ENCODE measurements at regions not wholly inside any gene's neighbourhood (a gene's known extent, or its start where the extent isn't known, plus 50 kb on each side); places are given as distances from the start of the nearest gene placed in this dataset.
"Not testable (repeated sequence)": the region's sequence is repeated elsewhere in the genome, so short reads cannot be mapped to it uniquely, and the experiment has no call there.

DNA sequence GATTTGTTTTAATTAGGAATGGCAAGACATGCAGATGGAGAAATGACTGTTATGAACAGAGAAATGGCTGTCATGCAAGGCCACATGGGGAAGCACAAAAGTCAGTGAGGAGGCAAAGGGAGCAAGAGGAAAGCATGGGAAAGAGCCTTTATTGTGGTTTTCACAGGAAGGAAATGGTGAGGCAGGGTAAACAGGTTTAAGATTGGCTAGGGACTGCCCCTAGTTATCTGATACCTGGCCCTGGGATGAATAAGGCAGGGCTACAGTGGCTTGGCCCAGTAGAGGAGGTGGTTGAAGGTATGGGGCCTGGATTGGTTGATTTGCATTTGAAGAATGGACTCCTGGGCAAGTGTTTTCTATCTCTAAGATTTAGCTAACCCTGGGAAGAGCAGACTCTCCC lies 168.7 kb upstream of the CNOT2 start:
- no peak for DNase-seq

DNA sequence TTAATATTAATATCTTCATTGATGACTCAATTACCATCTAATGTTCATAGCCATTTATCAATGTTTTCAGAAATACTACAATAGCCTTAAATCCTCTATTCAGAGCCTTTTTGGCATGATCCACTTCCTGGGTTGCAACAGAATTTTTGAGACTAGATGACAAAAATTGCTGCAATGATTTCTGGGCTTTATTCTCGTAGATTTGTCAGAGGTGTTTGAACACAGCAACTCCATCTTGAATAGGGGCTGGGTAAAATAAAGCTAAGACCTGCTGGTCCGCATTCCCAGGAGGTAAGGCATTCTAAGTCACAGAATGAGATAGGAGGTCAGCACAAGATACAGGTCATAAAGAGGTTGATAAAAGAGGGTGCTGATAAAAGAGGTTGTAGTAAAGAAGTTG lies 165.8 kb upstream of the CNOT2 start:
- no peak for DNase-seq

DNA sequence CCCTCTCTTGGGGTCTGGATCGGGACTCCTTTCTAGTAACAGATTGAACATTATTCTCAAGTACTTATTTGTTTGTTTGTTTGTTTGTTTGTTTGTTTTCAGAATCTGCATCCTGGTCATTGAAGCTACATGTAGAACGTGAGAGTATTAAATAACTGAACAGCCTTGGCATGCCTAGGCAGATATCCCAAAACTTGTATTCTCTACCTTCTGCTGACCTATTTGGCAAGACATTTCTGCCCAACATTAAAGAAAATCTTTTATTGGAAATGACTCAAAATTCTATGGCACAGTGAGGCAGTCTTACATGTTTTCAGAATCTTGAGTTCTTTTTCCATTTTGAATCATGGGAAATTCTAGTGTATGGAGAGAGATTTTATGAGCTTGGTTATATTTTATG lies 165.1 kb upstream of the CNOT2 start:
- DNase-seq = no peak

DNA sequence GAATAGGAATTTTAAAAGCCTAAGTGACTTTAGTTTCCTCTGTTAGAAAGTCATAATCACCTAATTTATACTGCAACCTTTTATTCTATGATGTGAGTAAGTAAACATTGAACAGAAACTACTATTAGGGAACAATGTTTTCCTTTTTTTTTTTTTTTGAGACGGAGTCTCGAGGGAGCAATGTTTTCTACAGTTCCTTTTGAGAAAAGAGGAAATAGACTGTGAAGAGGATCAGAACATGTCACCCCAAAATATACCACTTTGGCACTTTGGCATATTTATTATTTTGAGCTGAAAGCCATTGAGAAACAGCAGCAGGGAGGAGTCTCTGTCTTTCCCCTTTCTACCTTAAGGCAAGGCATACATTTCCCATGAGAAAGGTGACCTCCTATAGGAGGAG lies 162.7 kb upstream of the CNOT2 start:
- no peak for DNase-seq

DNA sequence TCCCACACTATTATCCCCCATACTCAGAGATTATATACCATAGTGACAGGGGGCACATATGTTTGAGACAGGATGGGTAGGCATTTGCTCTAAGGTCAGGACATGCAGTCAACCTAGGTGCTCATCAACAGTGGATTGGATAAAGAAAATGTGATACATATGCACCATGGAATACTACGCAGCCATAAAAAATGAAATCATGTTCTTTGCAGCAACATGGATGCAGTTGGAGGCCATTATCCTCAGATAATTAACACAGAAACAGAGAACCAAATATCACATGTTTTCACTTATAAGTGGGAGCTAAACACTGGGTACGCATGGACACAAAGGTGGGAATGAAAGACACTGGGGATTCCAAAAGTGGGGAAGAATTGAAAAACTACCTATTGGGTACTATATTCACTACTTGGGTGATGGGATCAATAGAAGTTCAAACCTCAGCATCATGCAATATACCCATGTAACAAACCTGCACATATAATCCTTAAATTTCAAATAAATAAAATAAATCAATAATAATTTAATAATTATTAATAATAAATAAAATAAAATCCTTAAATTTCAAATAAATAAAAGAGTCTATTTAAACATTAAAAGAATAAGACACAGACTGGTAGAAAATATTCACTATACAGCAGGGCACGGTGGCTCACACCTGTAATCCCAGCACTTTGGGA lies 160.1 kb upstream of the CNOT2 start:
- DNase-seq = no peak

DNA sequence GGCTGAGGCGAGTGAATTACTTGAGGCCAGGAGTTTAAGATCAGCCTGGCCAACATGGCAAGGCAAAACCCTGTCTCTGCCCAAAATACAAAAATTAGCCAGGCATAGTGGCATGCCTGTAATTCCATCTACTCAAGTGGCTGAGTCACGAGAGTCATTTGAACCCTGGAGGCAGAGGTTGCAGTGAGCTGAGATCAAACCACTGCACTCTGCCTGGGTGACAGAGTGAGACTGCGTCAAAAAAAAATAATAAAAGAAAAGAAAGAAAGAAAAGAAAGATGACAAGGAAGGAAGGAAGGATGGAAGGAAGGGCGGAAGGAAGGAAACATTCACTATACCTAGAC lies 159.6 kb upstream of the CNOT2 start:
- DNase-seq = no peak

DNA sequence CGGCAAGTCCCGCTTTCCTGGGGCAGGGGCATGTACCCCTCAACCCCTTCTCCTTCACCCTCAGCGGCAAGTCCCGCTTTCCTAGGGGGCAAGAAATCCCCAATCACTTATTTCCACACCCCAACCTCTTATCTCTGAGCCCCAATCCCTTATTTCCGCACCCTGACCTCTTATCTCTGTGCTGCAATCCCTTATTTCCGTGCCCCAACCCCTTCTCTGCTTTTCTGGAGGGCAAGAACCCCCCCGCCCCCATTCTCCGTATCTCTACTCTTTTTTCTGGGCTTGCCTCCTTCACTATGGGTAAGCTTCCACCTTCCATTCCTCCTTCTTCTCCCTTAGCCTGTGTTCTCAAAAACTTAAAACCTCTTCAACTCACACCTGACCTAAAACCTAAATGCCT lies 156.9 kb upstream of the CNOT2 start:
- not testable (repeated sequence) for DNase-seq

DNA sequence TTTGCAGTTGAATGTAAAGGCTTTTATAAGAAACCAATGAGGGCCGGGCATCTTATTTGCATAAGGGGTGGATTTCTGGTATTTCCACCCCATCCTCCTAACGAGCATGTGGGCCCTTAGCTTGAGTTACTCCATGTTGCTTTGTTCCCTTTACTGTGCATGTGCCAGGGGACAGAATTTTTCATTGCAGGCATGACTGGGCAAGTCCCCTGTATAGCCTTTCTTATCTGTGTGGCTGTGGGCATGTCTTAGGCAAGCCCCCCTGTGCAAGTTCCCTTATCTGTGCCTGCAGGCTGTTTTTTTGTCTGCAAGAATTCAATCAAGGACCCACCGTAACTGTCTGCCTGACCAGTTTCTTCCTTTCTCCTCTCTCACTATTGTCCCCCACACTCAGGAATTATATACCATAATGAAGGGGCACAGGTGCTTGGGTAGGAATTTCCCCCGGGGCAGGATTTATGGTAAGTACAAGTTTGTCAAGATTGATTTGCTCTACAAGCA lies 152.2 kb upstream of the CNOT2 start:
- DNase-seq = no peak

DNA sequence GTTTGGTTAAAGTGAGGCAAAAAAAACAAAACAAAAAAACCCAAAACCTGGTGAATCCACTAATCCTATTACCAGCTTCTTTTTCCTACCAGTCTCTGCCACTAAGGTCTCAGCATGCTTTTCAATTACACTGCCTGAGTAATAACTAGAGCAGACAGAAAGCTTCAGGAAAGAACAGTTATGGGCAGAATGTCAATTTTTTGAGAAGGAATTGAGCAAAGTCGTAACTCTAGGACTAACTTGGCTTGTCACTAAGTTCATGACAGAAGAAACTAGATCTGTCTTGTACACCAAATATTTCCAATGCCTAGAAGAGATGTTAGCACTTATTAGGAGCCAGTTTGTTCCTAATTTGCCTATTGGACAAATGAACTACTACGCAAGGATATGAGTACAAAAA lies 148.8 kb upstream of the CNOT2 start:
- DNase-seq = no peak

DNA sequence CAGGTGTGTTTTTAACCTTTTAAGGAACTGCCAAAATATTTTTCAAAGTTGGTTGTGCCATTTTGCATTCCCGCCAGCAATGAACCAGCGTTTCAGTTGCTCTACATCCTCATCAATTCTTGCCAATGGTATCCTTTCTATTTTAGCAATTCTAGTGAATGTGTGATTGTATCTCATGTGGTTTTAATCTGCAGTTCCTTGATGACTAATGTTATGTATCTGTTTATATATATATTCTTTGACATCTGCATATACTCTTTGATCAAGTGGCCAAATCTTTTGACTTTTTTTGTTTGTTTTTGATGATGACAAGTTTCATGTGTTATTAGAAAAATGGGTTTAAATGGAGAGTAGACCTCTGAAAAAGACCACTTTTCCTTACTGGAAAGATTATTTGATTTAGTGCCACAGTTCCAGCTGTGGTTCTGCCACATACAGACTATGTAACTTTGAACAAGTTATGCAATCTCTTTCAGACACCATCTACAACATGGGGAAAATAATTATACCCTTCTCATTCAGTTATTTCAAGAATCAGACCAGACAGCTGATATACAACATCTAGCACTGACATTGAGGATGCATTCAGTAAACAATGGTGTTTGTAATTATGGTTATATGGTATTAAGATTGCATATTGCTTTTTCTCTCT lies 146.3 kb upstream of the CNOT2 start:
- no peak for DNase-seq

DNA sequence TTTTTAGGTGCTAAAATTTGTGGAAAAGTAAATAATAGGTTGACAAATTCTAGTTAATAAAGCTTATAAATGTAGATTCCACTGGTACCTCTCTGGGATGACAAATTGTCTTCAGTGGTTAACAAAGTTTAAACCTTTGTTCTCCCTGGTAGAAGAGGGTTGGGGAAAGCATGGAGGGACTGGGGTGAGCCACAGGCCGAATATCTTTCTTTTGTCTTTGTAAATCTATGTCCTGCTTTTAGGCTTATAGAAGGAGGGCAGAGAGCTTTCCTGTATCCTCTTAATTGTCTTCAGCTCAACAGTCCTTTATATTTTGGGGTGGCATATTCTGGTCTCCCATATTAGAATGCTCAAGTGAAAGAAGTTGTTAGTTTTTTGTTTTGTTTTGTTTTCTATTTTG lies 142.2 kb upstream of the CNOT2 start:
- no peak for DNase-seq

DNA sequence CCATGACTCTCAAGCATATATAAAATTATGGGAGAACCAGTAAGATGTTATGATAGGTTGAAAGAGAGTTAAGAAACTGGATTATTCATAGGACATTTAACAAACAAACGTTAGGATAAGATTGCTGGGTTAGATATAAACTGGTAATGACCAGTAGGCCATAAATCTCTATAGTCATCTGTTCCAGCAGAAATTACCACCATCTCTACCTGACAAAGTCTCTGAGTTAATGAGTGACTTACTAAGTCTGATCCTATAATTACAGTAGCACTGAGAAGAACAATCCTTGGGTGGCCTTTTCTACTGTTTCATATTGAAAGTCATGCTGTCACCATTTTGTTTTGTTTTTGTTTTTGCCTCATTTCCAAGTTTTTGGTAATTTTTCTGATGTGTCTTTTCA lies 136.9 kb upstream of the CNOT2 start:
- no peak for DNase-seq

DNA sequence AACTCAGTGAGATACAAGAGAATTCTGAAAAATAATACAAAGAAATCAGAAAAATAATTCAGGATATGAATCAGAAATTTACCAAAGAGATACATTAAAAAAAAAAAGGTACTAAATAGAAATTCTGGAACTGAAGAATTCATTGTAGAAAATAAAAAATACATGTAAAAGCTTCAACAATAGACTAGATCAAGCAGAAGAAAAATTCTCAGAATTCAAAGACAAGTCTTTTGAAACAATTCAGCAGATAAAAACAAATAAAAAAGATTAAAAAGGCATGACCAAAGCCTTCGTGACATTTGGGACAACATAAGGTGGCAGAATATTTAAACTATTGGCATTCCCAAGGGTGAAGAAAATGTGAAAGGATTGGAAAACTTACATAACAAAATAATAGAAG lies 133.1 kb upstream of the CNOT2 start:
- DNase-seq = no peak

DNA sequence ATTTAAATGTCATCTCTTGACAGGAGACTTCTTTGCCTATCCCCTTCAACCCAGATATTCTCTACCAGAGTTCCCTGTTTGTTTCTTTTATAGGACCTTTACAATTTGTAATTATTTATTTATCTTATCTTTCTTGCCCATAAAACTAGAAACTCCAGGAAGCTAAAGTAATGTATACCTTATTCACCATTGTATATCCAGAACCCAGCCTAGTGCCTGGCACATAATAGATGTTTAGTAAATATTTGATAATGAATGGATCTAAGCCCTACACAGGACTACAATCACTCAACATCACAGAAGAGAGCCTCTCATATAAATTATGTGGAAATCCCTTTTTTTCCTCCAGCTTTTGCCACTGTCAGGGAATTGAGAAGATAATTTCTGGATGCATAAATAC lies 125.6 kb upstream of the CNOT2 start:
- no peak for DNase-seq

DNA sequence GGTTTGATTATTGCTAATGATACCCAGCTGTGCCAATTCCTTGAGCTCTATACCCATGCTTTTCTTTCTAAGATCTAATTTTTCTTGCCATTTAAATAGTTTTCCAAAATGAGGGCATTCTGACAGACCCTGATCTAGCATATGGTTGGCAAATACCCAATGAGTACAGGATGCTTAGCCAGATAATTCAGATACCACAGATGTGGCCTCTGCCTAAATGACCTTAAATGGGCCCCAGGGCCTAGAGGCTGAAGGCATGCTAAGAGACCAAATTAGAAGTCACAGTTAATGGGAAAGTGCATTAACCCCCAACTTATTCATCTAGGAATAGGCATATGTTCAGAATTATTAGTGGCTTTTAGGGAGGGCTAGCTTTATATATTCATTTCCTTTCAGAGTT lies 122.3 kb upstream of the CNOT2 start:
- DNase-seq = no peak

DNA sequence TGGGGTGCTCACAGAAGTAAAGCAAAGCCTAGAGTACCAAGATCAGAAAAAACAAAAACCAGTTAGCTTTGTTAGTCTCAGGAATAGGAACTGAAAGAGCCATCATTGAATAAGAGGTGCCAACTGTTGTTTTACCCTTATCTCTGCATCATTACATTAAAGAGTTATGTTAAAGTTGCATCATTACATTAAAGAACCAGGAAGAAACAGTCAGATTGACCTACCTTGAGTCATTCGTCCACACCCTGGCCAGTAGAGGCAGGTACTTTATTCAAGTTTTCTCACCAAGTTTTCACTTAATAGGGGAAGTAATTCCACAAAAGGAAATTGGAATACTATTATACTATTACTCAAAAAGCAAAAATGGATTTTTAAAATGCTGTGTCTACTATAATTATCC lies 121.7 kb upstream of the CNOT2 start:
- DNase-seq = no peak

DNA sequence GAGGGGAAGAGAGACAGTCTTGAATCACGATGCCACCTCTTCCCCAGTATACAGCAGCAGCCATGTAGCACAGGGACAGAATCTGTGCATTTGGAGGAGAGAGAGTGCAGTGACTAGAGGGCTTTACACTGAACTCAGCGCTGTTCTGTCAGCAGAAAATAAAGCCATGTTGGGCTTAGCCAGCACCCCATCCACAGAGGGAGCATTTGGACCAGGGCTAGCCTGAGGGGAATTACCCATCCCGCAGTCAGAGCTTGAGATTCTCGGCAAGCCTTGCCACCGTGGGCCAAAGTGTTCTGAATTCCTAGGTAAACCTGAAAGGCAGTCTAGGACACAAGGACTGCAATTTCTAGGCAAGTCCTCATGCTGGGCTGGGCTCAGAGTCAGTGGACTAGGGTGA lies 120.4 kb upstream of the CNOT2 start:
- DNase-seq = no peak

DNA sequence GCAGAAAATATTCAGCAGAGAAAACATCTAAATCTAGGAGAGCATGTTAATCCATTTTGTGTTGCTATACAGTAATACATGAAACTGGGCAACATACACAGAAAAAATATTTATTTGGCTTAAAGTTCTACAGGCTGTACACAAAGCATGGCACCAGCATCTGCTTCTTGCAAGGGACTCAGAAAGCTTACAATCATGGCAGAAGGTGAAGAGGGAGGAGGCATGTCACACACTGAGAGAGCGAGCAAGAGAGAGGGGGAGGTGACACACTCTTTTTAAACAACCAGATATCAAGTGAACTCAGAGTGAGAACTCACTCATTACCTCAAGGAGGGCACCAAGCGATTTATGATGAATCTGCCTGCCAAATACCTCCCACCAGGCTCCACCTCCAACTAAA lies 94.2 kb upstream of the CNOT2 start:
- DNase-seq = no peak

DNA sequence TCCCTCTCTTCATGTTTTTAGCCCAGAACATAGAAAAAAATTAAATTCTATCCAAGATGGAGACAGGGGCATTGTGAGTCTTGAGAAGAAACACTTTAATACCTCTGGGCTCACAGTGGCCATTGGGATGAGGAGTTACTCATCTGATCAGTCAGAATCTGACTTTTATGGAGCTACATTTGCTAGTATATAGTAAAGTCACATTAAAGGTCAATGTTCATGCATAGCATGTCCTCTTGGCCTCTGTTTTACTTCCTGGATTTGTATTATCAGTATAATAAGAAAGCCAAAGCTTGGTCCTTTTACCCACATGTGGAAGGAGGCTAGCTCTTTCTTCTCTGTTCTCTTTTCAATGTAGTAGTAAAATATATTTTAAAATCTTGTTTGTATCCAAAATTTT lies 93.6 kb upstream of the CNOT2 start:
- no peak for DNase-seq

DNA sequence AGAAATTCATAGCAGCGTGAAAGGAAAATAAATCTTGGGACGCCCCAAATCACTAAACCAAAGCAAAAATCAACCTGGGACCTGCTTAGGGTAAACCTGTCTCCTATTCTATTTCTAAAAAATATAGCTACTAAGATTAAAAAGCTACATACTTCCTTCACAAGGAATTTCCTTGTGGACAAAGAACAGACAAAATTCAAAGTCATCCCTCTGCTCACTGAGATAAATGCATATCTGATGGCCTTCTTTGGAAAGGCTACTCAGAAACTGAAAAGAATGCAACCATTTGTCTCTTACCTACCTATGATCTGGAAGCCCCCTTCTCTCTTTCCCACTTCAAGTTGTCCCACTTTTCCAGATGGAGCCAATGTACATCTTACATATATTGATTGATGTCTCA lies 93.0 kb upstream of the CNOT2 start:
- DNase-seq = no peak

DNA sequence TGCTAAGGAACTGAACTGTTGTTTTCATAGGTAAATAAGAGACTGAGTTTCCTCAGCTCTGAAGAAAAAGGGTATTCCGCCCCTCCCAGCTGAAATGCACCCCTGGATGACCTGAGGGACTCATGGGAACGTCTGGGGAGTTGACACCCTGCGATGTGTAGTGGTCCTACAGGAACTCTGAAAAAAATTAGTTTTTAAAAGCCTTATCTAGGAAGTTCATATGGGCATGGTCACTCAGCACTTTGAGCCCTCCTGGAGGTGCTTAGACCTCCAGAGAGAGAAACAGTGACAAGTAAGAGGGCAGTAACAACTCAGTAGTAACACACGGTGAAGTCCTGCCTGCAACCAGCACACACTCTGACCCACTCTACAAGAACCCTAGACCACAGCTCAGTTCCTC lies 91.2 kb upstream of the CNOT2 start:
- DNase-seq = no peak

DNA sequence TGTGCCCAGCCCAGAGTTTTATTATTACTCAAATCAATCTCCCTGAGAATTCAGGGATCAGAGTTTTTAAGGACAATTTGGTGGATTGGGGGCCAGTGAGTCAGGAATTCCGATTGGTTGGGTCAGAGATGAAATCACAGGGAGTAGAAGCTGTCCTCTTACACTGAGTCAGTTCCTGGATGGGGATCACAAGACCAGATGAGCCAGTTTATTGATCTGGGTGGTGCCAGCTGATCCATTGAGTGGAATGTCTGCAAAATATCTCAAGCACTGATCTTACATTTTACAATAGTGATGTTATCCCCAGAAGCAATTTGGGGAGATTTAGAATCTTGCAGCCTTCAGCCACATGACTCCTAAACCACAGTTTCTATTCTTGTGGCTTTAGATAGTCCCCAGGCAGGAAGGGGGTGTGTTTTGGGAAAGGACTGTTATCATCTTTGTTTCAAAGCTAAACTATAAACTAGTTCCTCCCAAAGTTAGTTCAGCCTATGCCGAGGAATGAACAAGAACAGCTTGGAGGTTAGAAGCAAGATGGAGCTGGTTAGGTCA lies 89.1 kb upstream of the CNOT2 start:
- DNase-seq = no peak

DNA sequence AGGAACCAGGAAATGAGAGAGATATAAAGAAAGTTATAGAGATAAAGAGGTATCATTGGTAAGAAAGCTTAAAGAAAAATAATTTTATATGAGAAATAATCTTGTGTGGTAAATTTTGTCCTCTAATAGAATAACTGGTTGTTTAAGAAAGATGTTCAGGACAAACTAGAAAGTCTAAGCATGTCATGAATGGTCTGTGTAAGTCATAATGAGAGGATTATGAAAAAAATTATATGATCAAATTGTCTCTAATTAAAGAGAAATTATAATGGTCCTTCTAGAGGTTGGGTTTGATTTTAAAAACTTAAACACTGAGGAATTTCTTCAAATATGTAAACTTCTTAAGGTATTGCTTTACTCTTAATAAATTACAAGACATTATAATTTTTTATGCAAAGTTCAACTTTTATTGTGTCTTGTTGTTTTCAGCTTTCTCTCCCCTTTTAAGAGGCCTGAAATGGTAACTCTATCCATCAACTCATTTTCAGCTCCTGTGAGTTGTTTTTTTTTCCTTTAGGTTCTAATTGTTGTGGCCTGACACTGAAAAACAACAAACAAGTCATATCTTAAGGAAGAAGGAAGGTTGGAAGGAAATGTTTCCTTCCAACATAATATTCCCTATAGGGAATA lies 88.2 kb upstream of the CNOT2 start:
- no peak for DNase-seq

DNA sequence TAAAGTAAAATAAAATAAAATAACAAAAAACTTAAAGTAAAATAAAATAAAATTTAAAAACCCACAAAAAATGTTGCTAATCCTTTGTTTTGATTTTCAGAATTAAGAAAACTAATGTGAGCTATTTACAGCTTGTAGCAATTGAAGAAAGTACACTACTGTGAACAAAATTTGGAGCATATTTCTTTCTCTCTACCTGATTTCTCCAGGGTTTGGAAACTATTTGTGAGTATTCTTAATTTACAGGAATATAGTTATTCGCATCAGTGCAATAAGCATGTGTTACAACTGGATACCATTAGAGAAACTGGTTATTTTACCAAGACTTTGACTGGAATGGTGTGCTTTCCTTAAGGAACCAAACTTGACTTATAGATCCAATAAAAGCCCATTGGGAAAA lies 86.1 kb upstream of the CNOT2 start:
- no peak for DNase-seq

All from NCI-H1092 (cell line).